Bronchial epithelial cell (primary cell): ENCODE measurements at regions not wholly inside any gene's neighbourhood (a gene's known extent, or its start where the extent isn't known, plus 50 kb on each side); places are given as distances from the start of the nearest gene placed in this dataset.

Experiments used
- DNase-seq: peaks from one replicate; pipeline ENCODE4 v3.0.0-alpha.2; 2010; ENCODE audit warnings: low read depth
- FAIRE-seq: peaks from 2 replicates; lab custom pipeline; 2011; peaks lifted over from hg19 to GRCh38; lab: Jason Lieb, UNC
- H3K27me3 ChIP-seq: 2 replicates; pipeline ENCODE4 v1.5.1; 2011; ENCODE audit warnings: low read length; ENCODE audit not compliant: control insufficient read depth, insufficient read depth
- H3K36me3 ChIP-seq: 2 replicates; pipeline ENCODE4 v1.5.1; 2011; ENCODE audit warnings: low read length; ENCODE audit not compliant: control insufficient read depth, insufficient read depth
- H3K4me3 ChIP-seq: 2 replicates; pipeline ENCODE4 v1.5.1; 2011; ENCODE audit warnings: mild to moderate bottlenecking, low read depth, low read length, control low read depth
- CTCF ChIP-seq: IDR thresholded peaks from 2 replicates; pipeline ENCODE4 v1.5.1; 2011; ENCODE audit warnings: mild to moderate bottlenecking, moderate library complexity, low read length, control low read depth, inconsistent platforms; ENCODE audit not compliant: insufficient read depth, severe bottlenecking

- Histone ChIP-seq H3K36me3 (no peaks in the 10 kb centered on the region), H3K27me3 (no peaks in the 10 kb centered on the region), H3K4me3 (no peak overlapping the region)
- no peak for TF ChIP-seq CTCF
- DNase-seq (no peak), FAIRE-seq (no peak)
These were observed 58.7 kb upstream of the PHACTR1 start for GRCh38 chr6:12657884-12658283.

- Histone ChIP-seq H3K27me3 (no peaks in the 10 kb centered on the region), H3K36me3 (no peaks in the 10 kb centered on the region), H3K4me3 (no peak overlapping the region)
- DNase-seq: no peak
- no peak for TF ChIP-seq CTCF
- no peak for FAIRE-seq
These were observed 55.0 kb upstream of the PHACTR1 start for GRCh38 chr6:12661432-12662089.
